DND-41 (cell line): ENCODE measurements at regions not wholly inside any gene's neighbourhood (a gene's known extent, or its start where the extent isn't known, plus 50 kb on each side); places are given as distances from the start of the nearest gene placed in this dataset.

ENCODE experiments used
- EZH2 ChIP-seq: IDR thresholded peaks from 3 replicates; pipeline ENCODE4 v1.6.1; 2012; ENCODE audit warnings: borderline replicate concordance, low read depth, mild to moderate bottlenecking, moderate library complexity, low read length, inconsistent platforms; ENCODE audit not compliant: severe bottlenecking
- TF ChIP-seq, protein P1 (sequence below): IDR thresholded peaks from 2 replicates; pipeline ENCODE4 v1.5.1; 2012; ENCODE audit warnings: borderline replicate concordance, low read length, moderate library complexity, mild to moderate bottlenecking; ENCODE audit not compliant: poor library complexity, severe bottlenecking; ENCODE audit errors: extremely low read depth

DNA sequence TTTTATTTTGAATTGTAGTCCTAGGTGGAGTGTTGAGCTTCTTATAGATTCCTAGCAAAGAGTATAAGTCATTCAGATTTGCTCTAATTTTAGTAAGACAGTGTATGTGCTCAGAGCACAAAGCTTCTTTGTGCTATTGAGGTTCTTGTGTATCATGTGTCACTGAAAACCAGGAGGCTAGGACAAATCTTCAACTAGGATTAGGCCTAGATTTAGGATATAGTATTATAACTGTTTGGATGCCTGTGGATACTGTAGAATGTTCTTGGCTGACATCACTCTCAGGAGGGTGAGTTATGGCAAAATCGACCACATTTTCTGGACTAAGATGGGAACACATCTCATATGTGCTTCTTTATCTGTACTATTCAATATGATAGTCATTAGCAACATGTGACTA, 86.5 kb downstream of the DHRS2 start:
- no peak for TF ChIP-seq EZH2
- TF ChIP-seq, protein P1, sequence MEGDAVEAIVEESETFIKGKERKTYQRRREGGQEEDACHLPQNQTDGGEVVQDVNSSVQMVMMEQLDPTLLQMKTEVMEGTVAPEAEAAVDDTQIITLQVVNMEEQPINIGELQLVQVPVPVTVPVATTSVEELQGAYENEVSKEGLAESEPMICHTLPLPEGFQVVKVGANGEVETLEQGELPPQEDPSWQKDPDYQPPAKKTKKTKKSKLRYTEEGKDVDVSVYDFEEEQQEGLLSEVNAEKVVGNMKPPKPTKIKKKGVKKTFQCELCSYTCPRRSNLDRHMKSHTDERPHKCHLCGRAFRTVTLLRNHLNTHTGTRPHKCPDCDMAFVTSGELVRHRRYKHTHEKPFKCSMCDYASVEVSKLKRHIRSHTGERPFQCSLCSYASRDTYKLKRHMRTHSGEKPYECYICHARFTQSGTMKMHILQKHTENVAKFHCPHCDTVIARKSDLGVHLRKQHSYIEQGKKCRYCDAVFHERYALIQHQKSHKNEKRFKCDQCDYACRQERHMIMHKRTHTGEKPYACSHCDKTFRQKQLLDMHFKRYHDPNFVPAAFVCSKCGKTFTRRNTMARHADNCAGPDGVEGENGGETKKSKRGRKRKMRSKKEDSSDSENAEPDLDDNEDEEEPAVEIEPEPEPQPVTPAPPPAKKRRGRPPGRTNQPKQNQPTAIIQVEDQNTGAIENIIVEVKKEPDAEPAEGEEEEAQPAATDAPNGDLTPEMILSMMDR = no peak
